NCI-H1105 treated with DMSO at 0.1 percent for 48 hours (cell line): ENCODE measurements at regions not wholly inside any gene's neighbourhood (a gene's known extent, or its start where the extent isn't known, plus 50 kb on each side); places are given as distances from the start of the nearest gene placed in this dataset.

Experiments used
- DNase-seq: peaks from one replicate; lab custom pipeline; 2025; lab: John Stamatoyannopoulos, UW

GRCh38 chr4:178784491-178784890 lies 1342.3 kb upstream of the AGA start:
- no peak for DNase-seq

- no peak for DNase-seq
Measured at GRCh38 chr4:178789279-178789678, 1347.0 kb upstream of the AGA start.

DNA sequence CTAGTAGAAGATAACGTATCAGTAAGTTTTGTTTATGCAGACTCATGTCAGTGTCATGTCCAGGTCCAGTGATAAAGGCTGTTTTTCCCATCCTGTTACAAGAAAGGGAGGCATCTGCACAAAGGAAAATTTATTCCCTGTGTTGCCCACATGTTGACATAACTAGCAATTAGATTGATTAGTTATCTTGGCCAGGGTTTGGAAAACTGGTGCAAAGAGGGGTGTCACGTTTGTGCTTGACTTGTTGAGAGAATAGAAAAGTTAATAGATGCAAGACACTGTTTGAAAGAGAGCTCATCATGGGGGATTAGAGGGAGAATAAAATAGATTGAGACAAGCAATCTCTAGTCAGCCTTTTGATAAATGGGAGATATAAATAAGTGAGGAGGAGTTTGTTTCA lies 1357.0 kb upstream of the AGA start:
- DNase-seq: no peak

DNA sequence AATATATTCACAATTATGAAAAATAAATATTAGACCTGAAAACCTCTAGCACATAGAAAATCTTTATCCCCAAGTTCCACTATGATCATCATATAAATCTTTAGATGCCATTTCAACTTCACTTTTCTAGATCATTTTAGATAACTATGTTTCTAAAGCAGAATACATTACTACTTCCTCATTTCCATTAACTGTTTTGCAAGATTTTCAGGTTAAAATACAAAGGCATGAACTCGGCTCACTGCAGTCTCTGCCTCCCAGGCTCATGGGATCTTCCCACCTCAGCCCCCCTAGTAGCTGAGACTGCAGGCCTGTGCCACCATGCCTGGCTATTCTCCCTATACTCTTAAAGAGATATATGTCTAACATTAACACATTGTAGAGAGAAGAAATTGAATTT lies 1365.9 kb upstream of the AGA start:
- no peak for DNase-seq

- DNase-seq: no peak
Measured at GRCh38 chr4:178809921-178810320, 1367.7 kb upstream of the AGA start.

DNA sequence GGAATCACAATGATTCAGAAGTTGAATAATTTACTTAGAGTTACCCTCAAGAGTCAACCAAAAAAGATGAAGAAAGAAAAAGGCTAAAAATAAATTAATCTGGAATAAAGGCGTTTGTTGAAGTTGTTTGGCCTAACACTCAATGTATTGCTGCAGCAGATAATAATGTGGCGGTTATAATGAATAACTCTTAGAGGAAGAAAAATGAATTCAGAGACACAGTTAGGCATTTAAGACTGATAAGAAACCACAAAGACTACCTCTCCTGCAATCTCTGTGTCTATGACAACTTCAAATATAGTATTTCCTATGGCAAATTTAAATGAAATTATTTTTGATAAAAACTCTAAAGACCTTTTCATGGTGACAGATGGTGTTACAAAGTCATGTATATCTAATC lies 1369.1 kb upstream of the AGA start:
- no peak for DNase-seq

- no peak for DNase-seq
Measured at GRCh38 chr4:178812866-178813265, 1370.6 kb upstream of the AGA start.

GRCh38 chr4:178814908-178815307 lies 1372.7 kb upstream of the AGA start:
- no peak for DNase-seq

DNA sequence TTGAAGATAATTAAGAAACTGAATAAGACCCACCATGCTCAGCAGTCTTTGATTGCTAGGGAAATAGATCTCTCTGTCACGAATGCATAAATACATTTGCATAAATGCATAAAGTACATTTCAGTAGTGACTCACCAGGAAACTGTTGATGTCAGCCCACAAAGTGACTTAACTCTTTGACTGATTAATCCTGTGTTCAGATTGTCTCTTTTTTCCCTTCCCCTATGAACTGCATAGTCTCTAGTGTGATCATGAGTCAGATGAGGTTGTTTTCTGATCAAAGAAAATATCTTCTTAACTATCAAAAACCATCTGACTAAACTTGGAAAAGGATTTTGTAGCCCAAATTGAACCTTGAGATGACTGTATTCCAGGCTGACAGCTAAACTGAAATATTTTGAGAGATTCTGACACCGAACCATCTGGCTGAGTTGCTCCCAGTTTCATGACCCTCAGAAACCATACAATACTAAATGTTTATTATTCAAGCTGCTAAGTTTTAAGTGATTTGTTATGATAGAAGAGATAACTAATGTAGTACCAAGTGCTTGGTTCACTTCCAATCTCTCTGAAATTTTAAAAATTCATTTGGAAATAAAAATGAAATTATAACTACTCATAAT lies 1381.5 kb upstream of the AGA start:
- DNase-seq: no peak

DNA sequence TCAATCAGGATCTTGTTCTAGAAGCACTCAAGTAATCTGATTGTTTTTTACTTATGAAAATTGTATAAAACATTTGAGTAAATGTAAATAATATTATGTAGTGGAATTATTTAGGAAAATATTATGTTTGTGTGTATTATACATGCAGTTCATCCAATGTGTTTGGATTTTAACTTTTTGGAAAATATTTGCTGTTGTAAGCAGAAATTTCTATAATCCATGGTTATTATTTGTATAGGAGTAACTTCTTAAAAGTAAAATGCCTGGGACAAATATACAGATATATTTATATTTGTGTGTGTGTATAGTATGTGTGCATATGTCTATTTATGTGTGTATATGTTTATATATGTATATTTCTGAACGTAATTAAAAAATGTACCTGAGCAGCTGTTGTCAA lies 1394.6 kb upstream of the AGA start:
- no peak for DNase-seq

DNA sequence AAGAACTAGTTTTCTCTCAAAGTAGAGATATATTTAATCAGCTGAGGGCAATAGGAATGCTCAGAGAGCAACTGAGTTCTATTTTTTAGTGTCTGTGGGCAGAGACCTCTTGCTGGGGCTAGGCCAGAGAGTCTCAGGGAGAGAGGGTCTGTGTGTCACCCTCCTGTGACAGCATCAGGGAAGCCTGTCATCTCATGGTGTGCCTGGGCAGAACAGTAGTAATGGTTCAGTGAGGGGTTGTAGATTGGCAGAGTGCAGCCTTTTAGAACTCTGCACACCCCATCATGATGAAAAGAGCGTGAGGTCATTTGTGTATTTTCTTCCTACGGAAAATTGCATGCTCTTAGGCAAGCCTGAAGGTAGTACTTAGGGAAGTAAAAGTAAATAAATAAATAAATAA lies 1396.5 kb upstream of the AGA start:
- no peak for DNase-seq

DNA sequence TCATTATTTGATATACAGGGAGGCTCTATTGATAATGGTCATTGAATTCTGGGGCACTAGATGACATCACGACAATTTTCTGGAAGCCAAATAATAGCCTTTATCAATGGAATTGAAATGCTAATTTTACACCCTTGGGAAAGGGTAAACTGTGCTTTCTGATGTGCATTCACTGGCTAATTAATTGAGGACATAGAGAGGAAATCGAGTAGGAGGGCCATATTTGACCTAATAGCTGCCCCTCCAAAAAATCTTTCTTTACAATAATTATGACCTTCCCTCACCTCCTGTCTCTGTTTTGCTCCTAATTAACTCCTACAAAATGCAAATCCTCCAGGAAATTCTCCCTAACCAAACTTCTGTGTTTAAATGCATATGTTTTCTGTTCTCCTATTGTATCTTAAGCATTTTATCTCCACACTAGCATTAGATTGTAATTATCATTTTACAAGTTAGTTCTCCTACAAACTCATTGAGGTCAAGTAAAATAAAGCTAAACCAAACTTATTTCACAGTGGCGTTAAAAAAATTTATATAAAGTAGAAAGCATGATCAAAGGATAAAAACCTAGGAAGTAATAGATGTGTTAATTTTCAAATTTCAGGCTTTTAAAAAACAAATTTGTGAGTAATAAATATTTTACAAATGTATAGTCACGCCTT lies 1414.0 kb upstream of the AGA start:
- DNase-seq: no peak

DNA sequence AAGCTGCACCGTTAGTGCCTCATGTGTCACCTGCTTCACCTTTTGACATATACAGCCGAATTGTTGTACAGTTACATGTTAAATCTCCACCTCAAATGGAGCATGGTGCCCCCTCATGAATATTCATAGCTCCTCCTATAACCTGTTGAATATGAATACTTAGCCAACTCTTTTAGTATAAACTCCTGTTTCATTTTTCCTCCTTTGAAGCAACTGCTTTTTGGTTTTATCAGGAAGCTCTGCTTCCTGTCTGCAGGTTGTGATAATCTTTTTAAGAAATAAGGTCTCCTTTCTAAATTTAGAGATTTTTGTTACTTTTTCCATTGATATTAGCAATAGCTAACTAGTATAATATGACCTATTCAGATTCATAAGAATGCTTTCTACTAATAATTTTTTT lies 1429.2 kb upstream of the AGA start:
- no peak for DNase-seq

DNA sequence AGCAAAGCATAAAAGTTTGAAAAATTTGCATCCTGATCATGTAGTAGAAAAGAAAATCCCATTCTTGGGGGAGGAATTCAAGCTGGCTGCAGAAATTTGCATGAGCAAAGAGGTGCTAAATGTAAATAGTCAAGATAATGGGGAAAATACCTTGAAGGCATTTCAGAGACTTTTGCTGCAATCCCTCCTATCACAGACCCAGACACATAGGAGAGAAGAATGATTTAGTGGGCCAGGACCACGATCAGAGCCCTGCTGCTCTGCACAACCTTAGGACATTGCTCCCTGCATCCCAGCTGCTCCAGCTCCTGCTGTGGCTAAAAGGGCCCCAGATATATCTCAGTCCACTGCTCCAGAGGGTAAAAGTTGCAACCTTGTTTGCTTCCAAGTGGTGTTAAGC lies 1439.7 kb upstream of the AGA start:
- DNase-seq: no peak

GRCh38 chr4:178894126-178894525 lies 1451.9 kb upstream of the AGA start:
- DNase-seq: no peak

- DNase-seq: no peak
Measured at GRCh38 chr4:178899084-178899483, 1456.8 kb upstream of the AGA start.

DNA sequence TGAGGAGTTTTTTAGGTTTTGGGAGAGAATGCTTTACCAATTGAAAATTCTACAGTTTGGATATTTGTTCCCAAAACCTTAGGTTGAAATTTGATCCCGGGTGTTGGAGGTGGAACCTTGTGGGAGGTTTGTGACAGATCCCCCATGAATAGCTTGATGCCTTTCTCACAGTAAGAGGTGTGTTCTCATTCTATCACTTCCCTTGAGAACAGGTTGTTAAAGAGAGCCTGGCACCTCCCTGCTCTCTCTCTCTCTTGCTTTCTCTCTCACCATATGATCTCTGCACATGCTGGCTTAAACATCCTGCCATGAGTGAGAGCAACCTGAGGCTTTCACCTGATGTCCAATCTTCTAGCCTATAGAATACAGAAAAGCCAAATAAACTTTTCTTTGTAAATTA lies 1475.5 kb upstream of the AGA start:
- DNase-seq: no peak

DNA sequence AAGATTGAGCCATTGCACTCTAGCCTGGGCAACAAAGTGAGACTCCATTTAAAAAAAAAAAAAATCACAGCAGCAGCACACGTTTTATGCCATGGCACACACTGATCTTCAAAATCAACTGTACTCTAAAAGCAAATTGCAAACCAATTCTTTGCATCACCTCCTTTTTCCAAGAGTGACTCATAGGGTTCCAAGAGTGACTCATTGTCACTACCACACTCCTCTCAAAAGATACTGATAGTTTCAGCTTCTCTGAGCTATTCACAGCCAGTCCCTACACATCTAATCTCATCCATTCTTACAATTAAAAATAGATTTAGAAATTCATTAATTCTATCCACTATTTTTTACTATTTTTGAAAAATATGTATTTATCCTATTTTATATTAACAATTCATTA lies 1494.9 kb upstream of the AGA start:
- no peak for DNase-seq

DNA sequence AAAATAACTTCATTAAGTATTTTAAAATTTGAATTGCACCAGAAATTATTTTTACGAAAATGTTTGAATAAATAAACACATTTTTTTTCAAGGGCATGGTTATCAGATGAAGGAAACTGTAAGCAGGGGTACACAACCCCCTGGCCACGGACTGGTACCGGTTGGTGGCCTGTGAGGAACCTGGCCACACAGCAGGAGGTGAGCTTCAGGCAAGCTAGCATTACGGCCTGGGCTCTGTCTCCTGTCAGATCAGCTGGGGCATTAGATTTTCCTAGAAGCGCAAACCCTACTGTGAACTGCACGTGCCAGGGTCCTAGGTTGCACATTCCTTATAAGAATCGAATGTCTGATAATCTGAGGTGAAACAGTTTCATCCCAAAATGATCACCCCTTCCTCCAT lies 1499.7 kb upstream of the AGA start:
- DNase-seq: no peak

- no peak for DNase-seq
Measured at GRCh38 chr4:178953447-178954120, 1511.3 kb upstream of the AGA start.

- no peak for DNase-seq
Measured at GRCh38 chr4:178955614-178956013, 1513.4 kb upstream of the AGA start.

GRCh38 chr4:178958725-178959440 lies 1516.6 kb upstream of the AGA start:
- DNase-seq: no peak

DNA sequence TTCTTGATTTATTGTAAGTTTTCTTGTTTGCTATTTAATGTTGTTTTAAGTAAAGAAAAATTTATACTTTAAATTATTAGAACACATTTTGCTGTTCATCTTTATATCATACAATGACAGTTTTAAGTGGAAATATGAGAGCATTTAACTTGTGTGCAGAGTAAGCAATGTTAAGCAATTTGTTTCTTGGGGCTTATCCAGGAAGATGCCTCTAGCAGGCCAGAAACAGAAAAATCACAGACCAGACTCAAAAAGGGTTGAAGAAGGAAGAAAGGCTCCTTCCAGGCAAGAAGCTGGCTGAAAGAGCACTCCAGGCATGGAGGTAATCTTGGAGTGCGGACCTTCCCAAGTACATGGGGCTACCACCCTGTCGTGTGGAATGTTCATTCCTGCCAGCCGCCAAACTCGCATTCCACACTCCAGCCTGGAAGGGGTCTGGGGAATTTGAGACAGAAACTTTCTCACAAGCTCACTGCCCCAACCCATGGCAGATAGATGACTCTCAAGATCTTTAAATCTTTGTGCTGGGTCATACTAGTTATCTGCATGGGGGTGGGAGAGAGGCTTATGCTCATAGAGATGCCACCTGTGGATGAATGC lies 1521.3 kb upstream of the AGA start:
- no peak for DNase-seq
